ENCODE measurements at regions not wholly inside any gene's neighbourhood (a gene's known extent, or its start where the extent isn't known, plus 50 kb on each side); places are given as distances from the start of the nearest gene placed in this dataset.
A peak's percentile ranks its signal among the peaks of the same experiment; 100 is the strongest.
"Not testable (repeated sequence)": the region's sequence is repeated elsewhere in the genome, so short reads cannot be mapped to it uniquely, and the experiment has no call there.

DNA sequence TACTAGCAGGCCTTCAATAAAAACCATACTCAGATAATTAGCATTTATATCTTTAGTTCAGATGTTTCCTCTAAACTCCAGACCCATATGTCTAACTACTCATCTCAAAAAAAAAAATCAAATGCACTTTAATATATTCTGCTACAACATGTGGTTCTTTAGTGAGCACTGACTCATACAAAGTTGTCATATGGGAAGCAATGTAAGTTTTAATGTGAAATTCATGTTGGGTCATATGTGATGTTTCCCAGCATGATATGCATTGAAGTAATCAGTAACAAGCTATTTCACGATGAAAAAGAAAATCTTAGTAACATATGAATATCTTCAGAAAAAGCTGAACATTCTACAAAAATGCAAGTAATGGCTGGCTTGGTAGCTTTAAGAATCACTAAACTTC, 859.7 kb upstream of the ADGRB3 start:
- TF ChIP-seq, protein P1, sequence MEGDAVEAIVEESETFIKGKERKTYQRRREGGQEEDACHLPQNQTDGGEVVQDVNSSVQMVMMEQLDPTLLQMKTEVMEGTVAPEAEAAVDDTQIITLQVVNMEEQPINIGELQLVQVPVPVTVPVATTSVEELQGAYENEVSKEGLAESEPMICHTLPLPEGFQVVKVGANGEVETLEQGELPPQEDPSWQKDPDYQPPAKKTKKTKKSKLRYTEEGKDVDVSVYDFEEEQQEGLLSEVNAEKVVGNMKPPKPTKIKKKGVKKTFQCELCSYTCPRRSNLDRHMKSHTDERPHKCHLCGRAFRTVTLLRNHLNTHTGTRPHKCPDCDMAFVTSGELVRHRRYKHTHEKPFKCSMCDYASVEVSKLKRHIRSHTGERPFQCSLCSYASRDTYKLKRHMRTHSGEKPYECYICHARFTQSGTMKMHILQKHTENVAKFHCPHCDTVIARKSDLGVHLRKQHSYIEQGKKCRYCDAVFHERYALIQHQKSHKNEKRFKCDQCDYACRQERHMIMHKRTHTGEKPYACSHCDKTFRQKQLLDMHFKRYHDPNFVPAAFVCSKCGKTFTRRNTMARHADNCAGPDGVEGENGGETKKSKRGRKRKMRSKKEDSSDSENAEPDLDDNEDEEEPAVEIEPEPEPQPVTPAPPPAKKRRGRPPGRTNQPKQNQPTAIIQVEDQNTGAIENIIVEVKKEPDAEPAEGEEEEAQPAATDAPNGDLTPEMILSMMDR (IDR thresholded peaks at IDR 0.05; ENCODE audit: insufficient read depth, low read depth, low read length) = no peak
- DNase-seq (ENCODE audit: low read depth) = peak; percentile 36
- H3K4me3 ChIP-seq (ENCODE audit: low read depth, low read length) = no peak overlapping the region

DNA sequence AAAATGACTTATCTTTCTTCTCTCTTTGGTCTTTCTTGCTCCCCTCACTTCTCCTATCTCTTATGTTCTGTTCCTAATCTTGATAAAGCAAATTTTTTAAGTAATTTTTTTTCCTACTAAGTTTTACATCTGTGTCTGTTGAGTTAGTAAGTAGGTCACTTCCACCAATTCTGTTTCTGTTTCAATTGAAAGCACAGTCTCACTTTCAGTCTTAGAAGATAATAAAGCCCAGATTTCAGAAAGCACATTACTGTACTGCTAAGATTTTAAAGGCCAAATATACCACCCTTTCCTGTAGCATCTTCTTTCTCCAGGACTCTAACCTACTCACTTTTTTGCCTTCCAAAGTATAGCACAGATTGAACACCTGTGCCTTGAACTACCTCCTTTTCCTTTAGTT, 866.1 kb upstream of the ADGRB3 start:
- H3K4me3 ChIP-seq (ENCODE audit: low read depth, low read length) = no peak overlapping the region
- no peak for DNase-seq (ENCODE audit: low read depth)
- TF ChIP-seq, protein P1 (IDR thresholded peaks at IDR 0.05; ENCODE audit: insufficient read depth, low read depth, low read length) = no peak

DNA sequence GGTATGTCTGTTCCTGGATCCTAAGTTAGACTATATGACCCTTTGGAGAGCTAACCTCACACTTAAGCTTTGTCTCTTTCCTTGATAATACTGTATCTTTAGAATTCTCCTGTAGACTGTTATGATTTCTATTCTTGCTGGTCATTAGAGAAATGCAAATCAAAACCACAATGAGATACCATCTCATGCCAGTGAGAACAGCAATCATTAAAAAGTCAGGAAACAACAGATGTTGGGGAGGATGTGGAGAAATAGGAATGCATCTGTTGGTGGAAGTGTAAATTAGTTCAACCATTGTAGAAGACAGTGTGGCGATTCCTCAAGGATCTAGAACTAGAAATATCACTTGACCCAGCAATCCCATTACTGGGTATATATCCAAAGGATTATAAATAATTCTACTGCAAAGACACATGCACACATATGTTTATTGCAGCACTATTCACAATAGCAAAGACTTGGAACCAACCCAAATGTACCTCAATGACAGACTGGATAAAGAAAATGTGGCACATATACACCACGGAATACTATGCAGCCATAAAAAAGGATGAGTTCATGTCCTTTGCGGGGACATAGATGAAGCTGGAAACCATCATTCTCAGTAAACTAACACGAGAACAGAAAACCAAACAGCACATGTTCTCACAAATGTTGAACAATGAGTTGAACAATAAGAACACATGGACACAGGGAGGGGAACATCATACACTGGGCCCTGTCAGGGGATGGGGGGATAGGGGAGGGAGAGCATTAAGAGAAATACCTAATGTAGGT, 867.8 kb upstream of the ADGRB3 start:
- H3K4me3 ChIP-seq (ENCODE audit: low read depth, low read length); DNase-seq (ENCODE audit: low read depth): not testable (repeated sequence)

DNA sequence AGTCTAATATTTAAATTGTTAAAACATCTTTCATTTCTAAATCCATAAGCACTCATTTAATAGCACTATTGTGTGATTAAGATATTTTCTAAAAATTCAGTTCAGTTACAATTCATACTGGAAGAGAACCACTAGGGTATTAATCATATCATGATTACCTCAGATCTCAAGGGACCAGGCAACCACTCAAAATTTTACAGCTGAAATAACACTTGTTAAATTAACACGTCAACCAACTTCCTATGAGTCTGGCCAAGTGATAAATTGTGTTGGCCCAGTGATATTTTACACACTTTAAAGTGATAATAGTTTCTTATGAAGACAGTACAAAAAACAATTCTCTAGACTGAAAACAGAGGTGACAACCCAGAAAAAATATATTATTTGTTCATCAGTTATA, 869.0 kb upstream of the ADGRB3 start:
- no peak for DNase-seq (ENCODE audit: low read depth)
- TF ChIP-seq, protein P1 (IDR thresholded peaks at IDR 0.05; ENCODE audit: insufficient read depth, low read depth, low read length) = no peak
- H3K4me3 ChIP-seq (ENCODE audit: low read depth, low read length) = no peak overlapping the region

DNA sequence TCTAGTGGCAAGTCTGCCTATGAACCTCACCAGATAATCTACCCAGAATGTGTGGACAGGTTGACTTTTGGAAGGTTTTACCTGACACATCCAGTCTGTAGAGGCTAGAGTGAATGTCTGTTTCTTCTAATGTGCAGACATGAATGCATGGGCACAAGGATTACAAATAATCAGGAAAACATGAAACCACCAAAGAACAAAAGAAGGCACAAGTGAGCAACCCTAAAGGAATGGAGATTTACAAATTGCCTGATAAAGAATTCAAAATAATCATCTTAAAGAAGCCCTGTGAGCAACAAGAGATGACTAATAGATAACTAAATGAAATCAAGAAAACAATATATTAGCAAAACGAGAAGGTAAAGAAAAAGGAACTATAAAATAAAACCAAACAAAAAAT, 876.1 kb upstream of the ADGRB3 start:
- DNase-seq (ENCODE audit: low read depth) = no peak
- H3K4me3 ChIP-seq (ENCODE audit: low read depth, low read length) = no peak overlapping the region
- TF ChIP-seq, protein P1 (IDR thresholded peaks at IDR 0.05; ENCODE audit: insufficient read depth, low read depth, low read length) = no peak

DNA sequence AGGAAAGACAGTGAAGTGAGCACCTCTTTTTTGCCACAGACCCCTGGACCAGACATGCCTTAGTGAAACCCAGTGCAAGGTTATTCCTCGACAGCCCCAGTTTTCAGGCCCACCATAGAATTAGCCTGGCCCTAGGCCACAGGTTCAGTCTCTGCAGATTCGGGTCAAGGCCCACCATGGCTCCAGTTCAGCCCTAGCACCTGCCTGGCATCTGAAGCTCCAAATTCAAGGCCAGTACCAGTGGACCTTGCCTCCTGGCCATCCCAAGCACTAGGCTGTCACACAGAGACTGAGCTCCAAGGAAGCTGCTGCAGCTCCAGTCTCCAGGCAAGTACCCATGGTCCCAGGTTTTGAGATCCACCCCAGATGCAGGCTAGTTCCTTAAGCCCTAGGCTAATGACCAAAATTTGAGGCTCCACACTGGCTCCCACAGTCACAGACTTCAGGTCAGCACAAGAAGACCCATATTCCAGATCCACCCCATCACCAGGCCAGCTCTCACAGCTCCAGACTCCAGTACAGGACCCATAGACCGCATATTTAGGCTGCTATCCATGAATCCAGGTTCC, 877.5 kb upstream of the ADGRB3 start:
- H3K4me3 ChIP-seq (ENCODE audit: low read depth, low read length) = no peak overlapping the region
- TF ChIP-seq, protein P1 (IDR thresholded peaks at IDR 0.05; ENCODE audit: insufficient read depth, low read depth, low read length) = no peak
- no peak for DNase-seq (ENCODE audit: low read depth)

DNA sequence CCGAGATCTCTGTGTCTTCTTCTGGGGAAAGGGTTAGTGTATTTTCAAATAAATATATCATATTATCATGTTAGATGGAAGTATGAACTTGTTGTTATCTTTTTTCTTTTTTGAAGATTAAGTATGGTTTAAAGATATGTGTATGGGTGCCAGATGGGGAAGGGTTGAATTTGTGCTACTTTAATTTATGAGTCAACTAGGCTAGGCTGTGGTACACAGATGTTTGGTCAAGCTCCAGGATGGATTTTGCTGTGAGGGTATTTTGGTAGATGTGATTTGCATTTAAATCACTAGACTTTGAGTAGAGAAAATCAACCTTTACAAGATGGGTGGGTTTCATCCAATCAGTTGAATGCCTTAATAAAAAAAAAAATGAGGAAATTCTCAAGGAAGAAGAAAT, 886.6 kb upstream of the ADGRB3 start:
- H3K4me3 ChIP-seq (ENCODE audit: low read depth, low read length) = no peak overlapping the region
- DNase-seq (ENCODE audit: low read depth) = peak; percentile 34
- TF ChIP-seq, protein P1 (IDR thresholded peaks at IDR 0.05; ENCODE audit: insufficient read depth, low read depth, low read length) = no peak
